WI38 (cell line): ENCODE measurements at regions not wholly inside any gene's neighbourhood (a gene's known extent, or its start where the extent isn't known, plus 50 kb on each side); places are given as distances from the start of the nearest gene placed in this dataset.

Experiments
- H3K4me3 ChIP-seq: 2 replicates; pipeline ENCODE4 v1.5.1; 2011; ENCODE audit warnings: low read depth, mild to moderate bottlenecking, control low read depth, low read length
- TF ChIP-seq, protein P1 (sequence below): IDR thresholded peaks from 2 replicates; pipeline ENCODE4 v1.5.1; 2012; ENCODE audit warnings: low read depth, mild to moderate bottlenecking, control low read depth, low read length

DNA sequence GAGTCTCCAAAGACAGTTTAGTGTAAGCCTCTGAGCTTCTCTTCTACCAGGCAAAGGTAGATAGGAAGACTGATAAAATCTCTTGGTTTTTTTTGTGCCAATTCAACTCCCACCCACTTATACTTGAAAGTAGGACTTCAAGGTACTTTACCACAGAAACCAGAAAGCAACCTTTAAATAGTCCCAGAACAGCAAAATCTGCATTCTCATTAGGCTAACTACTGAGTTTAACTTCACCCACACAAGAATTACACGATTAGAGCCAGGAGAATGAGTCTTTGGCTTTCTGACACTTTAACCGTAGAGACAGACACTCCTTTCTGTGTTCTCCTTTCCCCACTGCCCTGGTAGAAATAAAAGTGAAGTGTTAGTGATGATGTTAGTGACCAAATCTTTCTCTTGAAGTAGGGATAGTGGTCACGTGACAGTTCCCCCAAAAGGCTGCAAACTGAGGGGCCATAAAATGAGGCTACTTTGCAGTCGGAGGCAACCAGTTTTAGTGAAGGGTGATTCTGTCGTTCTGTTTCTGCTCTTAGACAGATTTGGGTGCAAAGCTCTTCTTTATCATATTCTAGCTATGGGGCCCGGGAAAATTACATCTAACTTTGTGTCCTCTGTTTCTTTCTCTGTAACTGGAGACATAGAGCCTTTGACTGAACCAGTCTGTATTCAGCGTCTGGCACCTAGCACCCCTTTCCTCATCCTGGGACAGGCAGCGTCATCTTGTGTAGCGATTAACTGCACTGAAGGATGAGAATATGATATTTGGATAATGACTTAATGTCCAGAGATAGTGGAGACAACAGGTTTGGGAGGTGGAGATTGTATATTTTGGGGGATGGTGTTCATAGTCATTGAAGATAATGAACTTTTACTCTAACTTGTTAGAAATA, 206.4 kb upstream of the CITED2 start:
- no peak overlapping the region for H3K4me3 ChIP-seq
- TF ChIP-seq, protein P1, sequence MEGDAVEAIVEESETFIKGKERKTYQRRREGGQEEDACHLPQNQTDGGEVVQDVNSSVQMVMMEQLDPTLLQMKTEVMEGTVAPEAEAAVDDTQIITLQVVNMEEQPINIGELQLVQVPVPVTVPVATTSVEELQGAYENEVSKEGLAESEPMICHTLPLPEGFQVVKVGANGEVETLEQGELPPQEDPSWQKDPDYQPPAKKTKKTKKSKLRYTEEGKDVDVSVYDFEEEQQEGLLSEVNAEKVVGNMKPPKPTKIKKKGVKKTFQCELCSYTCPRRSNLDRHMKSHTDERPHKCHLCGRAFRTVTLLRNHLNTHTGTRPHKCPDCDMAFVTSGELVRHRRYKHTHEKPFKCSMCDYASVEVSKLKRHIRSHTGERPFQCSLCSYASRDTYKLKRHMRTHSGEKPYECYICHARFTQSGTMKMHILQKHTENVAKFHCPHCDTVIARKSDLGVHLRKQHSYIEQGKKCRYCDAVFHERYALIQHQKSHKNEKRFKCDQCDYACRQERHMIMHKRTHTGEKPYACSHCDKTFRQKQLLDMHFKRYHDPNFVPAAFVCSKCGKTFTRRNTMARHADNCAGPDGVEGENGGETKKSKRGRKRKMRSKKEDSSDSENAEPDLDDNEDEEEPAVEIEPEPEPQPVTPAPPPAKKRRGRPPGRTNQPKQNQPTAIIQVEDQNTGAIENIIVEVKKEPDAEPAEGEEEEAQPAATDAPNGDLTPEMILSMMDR = no peak

DNA sequence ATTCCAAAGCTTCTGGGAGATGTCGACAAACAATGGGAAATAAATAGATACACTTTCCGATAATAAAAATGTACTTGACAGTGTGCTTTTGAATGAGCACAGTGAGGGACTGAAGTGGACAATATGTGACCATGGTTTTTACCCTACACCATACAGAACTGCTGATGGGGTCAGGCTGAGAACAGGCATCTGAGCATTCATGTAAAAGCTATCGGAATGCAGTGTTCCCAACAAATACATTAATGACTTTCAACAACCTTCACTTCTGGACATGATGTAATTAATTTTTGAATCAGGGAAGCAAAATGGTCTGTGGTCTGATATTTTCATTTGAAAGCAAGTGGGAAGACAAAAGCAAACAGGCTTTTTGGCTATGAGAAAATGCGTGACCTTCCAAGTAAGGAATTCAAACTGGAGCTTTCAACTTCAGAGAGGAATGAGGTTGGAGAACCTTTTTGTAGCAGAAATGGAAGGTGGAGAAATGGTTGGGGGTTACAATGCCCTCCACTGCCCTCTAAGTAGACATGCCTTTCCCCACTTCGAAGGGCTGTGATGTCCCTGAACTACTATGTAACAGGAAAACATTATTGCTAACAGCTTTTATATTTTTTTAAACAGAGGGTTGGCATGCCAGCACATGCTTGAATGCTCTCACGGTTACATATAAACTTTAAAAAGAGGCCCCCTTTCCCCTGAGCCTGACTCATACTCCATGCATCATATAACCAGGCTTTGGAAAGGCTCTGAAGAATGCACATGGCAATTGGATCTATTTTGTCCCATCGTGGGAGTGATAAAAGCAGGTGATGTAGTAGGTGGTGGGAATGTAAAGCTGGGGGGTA, 203.5 kb upstream of the CITED2 start:
- TF ChIP-seq, protein P1 = no peak
- H3K4me3 ChIP-seq = no peak overlapping the region

DNA sequence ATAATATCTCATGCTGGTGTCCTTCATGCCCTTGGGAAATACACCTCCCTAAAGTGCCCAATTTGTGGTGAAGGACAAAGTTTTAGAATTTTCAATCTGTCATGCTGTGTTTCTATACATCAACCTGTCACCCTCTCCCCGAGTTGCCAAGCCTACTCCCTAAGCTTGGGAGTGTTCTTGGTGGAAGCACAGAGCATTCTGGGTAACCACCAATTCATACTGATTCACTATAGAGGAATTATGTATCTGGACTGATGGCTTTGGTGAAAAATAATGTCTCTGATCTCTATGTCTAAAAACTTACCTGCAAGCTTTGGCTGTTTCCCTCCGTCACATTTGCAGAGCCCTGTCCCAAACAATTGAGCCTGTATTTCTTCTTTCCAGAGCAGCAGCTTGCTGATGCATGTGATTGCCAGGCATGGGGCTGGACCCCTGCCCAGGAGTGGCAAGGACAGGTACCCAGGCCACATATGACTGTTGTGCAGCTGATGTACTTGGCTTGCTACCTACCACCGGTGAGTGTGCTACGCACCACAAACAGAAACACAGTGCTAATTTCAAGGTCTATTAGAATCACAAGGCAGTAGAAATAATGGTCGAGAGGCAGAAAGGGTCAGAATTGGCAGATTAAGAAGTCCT, 202.8 kb upstream of the CITED2 start:
- TF ChIP-seq, protein P1 = no peak
- H3K4me3 ChIP-seq = no peak overlapping the region

DNA sequence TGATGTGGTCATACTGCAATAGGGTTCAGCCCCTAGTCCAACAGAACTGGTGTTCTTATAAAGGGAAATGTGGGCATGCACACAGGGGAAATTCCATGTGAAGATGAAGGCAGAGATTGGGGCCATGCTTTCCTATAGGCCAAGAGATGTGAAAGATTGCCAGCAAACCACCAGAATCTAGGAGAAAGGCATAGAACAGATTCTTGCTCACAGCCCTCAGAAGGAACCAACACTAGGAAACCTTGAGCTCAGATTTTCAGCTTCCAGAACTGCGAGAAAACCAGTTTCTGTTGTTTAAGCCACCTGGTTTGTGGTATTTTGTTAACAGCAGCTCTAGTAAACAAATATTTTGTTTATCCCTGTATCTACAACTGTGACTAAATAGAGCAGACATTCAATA, 197.6 kb upstream of the CITED2 start:
- no peak overlapping the region for H3K4me3 ChIP-seq
- TF ChIP-seq, protein P1 = no peak

DNA sequence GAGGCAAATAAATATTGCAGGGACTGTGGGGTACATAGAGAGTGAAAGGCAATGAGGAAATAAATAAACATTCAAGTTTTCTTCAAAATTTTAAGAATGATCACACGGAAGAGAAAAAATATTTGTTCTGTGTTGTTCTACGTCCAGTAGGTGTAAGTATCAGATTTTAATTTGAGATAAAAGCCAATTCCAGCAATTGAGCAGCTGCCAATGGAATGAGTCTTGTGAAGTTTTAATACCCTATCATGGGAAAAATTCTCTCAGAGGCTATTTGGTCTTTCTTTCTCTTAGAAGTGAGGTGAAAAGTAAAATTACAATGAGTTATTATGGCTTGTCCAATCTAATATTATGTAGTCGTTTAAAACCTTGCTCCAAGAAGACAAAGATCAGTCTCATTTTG, 195.7 kb upstream of the CITED2 start:
- TF ChIP-seq, protein P1 = no peak
- no peak overlapping the region for H3K4me3 ChIP-seq

DNA sequence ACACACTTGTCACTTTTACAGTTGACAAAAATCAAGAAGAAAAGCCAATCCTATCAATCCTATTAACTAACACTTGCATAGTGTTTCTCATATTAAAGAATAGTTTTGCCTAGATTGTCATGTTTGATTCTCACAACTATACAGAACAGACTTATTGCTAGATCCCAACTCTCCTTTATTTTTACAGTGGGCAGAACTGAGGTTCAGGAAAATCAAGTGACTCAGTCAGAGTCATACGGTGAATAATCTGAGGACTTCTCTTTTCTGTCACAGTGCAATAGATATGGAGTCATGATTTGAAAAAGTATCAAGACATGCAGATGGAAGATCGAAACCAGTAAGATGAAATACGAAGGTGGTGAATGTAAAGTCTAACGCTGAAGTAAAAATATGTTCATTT, 195.1 kb upstream of the CITED2 start:
- TF ChIP-seq, protein P1 = no peak
- H3K4me3 ChIP-seq = no peak overlapping the region
